DOHH2 (cell line): ENCODE measurements at regions not wholly inside any gene's neighbourhood (a gene's known extent, or its start where the extent isn't known, plus 50 kb on each side); places are given as distances from the start of the nearest gene placed in this dataset.

Source experiments
- EZH2phosphoT487 ChIP-seq: fragments of 200-600 bp; sonication (generic); IDR thresholded peaks from 2 replicates; pipeline ENCODE4 v1.6.1; 2017; ENCODE audit warnings: borderline replicate concordance, mild to moderate bottlenecking, antibody characterized with exemption, low read length, moderate library complexity, mixed read lengths
- TF ChIP-seq, protein P1 (sequence below): fragments of 200-600 bp; sonication (generic); IDR thresholded peaks from one replicate; pipeline ENCODE4 v1.5.1; 2014; ENCODE audit warnings: antibody characterized with exemption, mild to moderate bottlenecking, low read depth, low read length; ENCODE audit not compliant: poor library complexity, severe bottlenecking

- TF ChIP-seq, protein P1, sequence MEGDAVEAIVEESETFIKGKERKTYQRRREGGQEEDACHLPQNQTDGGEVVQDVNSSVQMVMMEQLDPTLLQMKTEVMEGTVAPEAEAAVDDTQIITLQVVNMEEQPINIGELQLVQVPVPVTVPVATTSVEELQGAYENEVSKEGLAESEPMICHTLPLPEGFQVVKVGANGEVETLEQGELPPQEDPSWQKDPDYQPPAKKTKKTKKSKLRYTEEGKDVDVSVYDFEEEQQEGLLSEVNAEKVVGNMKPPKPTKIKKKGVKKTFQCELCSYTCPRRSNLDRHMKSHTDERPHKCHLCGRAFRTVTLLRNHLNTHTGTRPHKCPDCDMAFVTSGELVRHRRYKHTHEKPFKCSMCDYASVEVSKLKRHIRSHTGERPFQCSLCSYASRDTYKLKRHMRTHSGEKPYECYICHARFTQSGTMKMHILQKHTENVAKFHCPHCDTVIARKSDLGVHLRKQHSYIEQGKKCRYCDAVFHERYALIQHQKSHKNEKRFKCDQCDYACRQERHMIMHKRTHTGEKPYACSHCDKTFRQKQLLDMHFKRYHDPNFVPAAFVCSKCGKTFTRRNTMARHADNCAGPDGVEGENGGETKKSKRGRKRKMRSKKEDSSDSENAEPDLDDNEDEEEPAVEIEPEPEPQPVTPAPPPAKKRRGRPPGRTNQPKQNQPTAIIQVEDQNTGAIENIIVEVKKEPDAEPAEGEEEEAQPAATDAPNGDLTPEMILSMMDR: no peak
- TF ChIP-seq EZH2phosphoT487: no peak
Measured at GRCh38 chr5:84602371-84602771, 217.7 kb upstream of the EDIL3 start.
